ENCODE measurements at regions not wholly inside any gene's neighbourhood (a gene's known extent, or its start where the extent isn't known, plus 50 kb on each side); places are given as distances from the start of the nearest gene placed in this dataset.

GRCh38 chr2:34104601-34105000 lies 505.5 kb upstream of the FAM98A start:
- Histone ChIP-seq H2AFZ (ENCODE audit: low read depth, low read length) (no peak overlapping the region), H4K20me1 (ENCODE audit: insufficient read depth, low read length) (no peaks in the 10 kb centered on the region), H3K4me3 (ENCODE audit: low read length) (no peak overlapping the region), H3K27ac (ENCODE audit: low read length) (no peak overlapping the region), H3K9ac (ENCODE audit: low read length) (no peak overlapping the region), H3K9me3 (ENCODE audit: insufficient read depth, low read length) (no peaks in the 10 kb centered on the region), H3K36me3 (replicated peaks; ENCODE audit: low read depth, low read length) (no peaks in the 10 kb centered on the region), H3K4me1 (ENCODE audit: low read length) (no peaks in the 10 kb centered on the region), H3K4me2 (ENCODE audit: low read length) (no peak overlapping the region), H3K27me3 (ENCODE audit: low read depth, low read length) (no peaks in the 10 kb centered on the region), H3K79me2 (ENCODE audit: low read length) (no peaks in the 10 kb centered on the region)
- TF ChIP-seq CTCF (IDR thresholded peaks at IDR 0.05; ENCODE audit: low read depth, low read length), result no peak
- TF ChIP-seq EZH2phosphoT487 (IDR thresholded peaks at IDR 0.05; ENCODE audit: low read depth), result no peak

- no peak overlapping the region for H3K4me3 ChIP-seq (ENCODE audit: low read length)
- H3K79me2 ChIP-seq (ENCODE audit: low read length), result no peaks in the 10 kb centered on the region
- no peaks in the 10 kb centered on the region for H4K20me1 ChIP-seq (ENCODE audit: insufficient read depth, low read length)
- H3K9ac ChIP-seq (ENCODE audit: low read length), result no peak overlapping the region
- TF ChIP-seq EZH2phosphoT487 (IDR thresholded peaks at IDR 0.05; ENCODE audit: low read depth) (no peak), CTCF (IDR thresholded peaks at IDR 0.05; ENCODE audit: low read depth, low read length) (no peak)
- H3K27ac ChIP-seq (ENCODE audit: low read length), result no peak overlapping the region
- no peaks in the 10 kb centered on the region for H3K36me3 ChIP-seq (replicated peaks; ENCODE audit: low read depth, low read length)
- no peaks in the 10 kb centered on the region for H3K27me3 ChIP-seq (ENCODE audit: low read depth, low read length)
- H3K4me1 ChIP-seq (ENCODE audit: low read length), result no peaks in the 10 kb centered on the region
- H3K4me2 ChIP-seq (ENCODE audit: low read length), result no peak overlapping the region
- no peaks in the 10 kb centered on the region for H3K9me3 ChIP-seq (ENCODE audit: insufficient read depth, low read length)
- H2AFZ ChIP-seq (ENCODE audit: low read depth, low read length), result no peak overlapping the region
Measured at GRCh38 chr2:34103437-34103836, 504.3 kb upstream of the FAM98A start.

GRCh38 chr2:34102339-34102738 lies 503.2 kb upstream of the FAM98A start:
- Histone ChIP-seq H4K20me1 (ENCODE audit: insufficient read depth, low read length) (no peaks in the 10 kb centered on the region), H3K36me3 (replicated peaks; ENCODE audit: low read depth, low read length) (no peaks in the 10 kb centered on the region), H3K27me3 (ENCODE audit: low read depth, low read length) (no peaks in the 10 kb centered on the region), H2AFZ (ENCODE audit: low read depth, low read length) (no peak overlapping the region), H3K4me3 (ENCODE audit: low read length) (no peak overlapping the region), H3K4me2 (ENCODE audit: low read length) (no peak overlapping the region), H3K79me2 (ENCODE audit: low read length) (no peaks in the 10 kb centered on the region), H3K9ac (ENCODE audit: low read length) (no peak overlapping the region), H3K27ac (ENCODE audit: low read length) (no peak overlapping the region), H3K4me1 (ENCODE audit: low read length) (no peaks in the 10 kb centered on the region), H3K9me3 (ENCODE audit: insufficient read depth, low read length) (no peaks in the 10 kb centered on the region)
- TF ChIP-seq EZH2phosphoT487 (IDR thresholded peaks at IDR 0.05; ENCODE audit: low read depth) (no peak), CTCF (IDR thresholded peaks at IDR 0.05; ENCODE audit: low read depth, low read length) (no peak)

- no peak overlapping the region for H3K4me3 ChIP-seq (ENCODE audit: low read length)
- H3K9me3 ChIP-seq (ENCODE audit: insufficient read depth, low read length), result no peaks in the 10 kb centered on the region
- H4K20me1 ChIP-seq (ENCODE audit: insufficient read depth, low read length), result no peaks in the 10 kb centered on the region
- no peak overlapping the region for H3K9ac ChIP-seq (ENCODE audit: low read length)
- TF ChIP-seq EZH2phosphoT487 (IDR thresholded peaks at IDR 0.05; ENCODE audit: low read depth), result no peak
- no peak for TF ChIP-seq CTCF (IDR thresholded peaks at IDR 0.05; ENCODE audit: low read depth, low read length)
- H3K27ac ChIP-seq (ENCODE audit: low read length), result no peak overlapping the region
- no peak overlapping the region for H3K4me2 ChIP-seq (ENCODE audit: low read length)
- no peaks in the 10 kb centered on the region for H3K4me1 ChIP-seq (ENCODE audit: low read length)
- H2AFZ ChIP-seq (ENCODE audit: low read depth, low read length), result no peak overlapping the region
- no peaks in the 10 kb centered on the region for H3K27me3 ChIP-seq (ENCODE audit: low read depth, low read length)
- no peaks in the 10 kb centered on the region for H3K36me3 ChIP-seq (replicated peaks; ENCODE audit: low read depth, low read length)
- H3K79me2 ChIP-seq (ENCODE audit: low read length), result no peaks in the 10 kb centered on the region
Measured at GRCh38 chr2:34099377-34099776, 500.3 kb upstream of the FAM98A start.

All from OCI-LY3 (cell line).